Lower lobe of right lung (tissue), 2 donors: ENCODE measurements at regions not wholly inside any gene's neighbourhood (a gene's known extent, or its start where the extent isn't known, plus 50 kb on each side); places are given as distances from the start of the nearest gene placed in this dataset.

Source experiments
- ATAC-seq, 2 donors: fragments of 200-7000 bp; cut with Tn5 transposase; one replicate each; pipeline ENCODE4 v1.9.1; 2020 to 2022; ENCODE audit warnings: mild to moderate bottlenecking in 2 of 2, moderate library complexity in 2 of 2
- DNase-seq: peaks from one replicate; pipeline ENCODE4 v3.0.0-alpha.2; 2020
- H3K27ac ChIP-seq: fragments of 200-600 bp; one replicate; pipeline ENCODE4 v1.8.0; 2022
- H3K27me3 ChIP-seq: fragments of 200-600 bp; one replicate; pipeline ENCODE4 v1.8.0; 2022; ENCODE audit warnings: low read depth
- H3K36me3 ChIP-seq: fragments of 200-600 bp; one replicate; pipeline ENCODE4 v1.8.0; 2022; ENCODE audit warnings: mild to moderate bottlenecking
- H3K4me1 ChIP-seq: fragments of 200-600 bp; one replicate; pipeline ENCODE4 v1.8.0; 2022
- H3K4me3 ChIP-seq: fragments of 200-600 bp; one replicate; pipeline ENCODE4 v1.8.0; 2022; ENCODE audit warnings: mild to moderate bottlenecking
- H3K9me3 ChIP-seq: fragments of 200-600 bp; one replicate; pipeline ENCODE4 v1.8.0; 2022
- CTCF ChIP-seq: fragments of 200-600 bp; IDR thresholded peaks from one replicate; pipeline ENCODE4 v1.8.0; 2022; ENCODE audit warnings: antibody characterized with exemption, mild to moderate bottlenecking
- intact Hi-C: fragments of 100-400 bp; cut with DNase I; formaldehyde crosslinking; loops from one replicate; pipeline ENCODE4 v1.11.0; 2022
- donor health status: DM: no; HTN: yes; CAD: no; lungs with severe emphysema.

DNA sequence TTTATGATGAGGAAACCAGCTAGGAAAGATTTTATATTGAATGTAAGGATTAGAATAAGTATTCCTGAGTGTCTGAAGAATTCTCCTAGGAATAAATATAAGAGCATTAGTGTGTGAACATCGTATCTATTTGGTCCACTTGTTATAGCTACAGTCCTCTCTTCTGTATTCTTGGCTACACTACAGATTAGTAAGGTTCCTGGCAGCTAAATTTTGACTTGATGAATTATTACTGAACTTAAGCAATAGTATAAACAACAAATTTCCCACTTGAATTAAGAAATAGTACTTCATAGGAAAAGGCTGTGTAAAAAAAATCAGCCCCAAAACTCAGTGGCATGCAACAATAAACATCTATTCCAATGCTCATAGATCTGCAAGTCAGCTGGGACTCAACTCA lies 138.4 kb upstream of the G2E3 start:
- intact Hi-C loops: no loop called here
- H3K36me3 ChIP-seq: no peaks in the 10 kb centered on the region
- ATAC-seq (no peak), DNase-seq (no peak)
- no peak overlapping the region for H3K27ac ChIP-seq
- H3K4me1 ChIP-seq: no peaks in the 10 kb centered on the region
- no peaks in the 10 kb centered on the region for H3K27me3 ChIP-seq
- no peaks in the 10 kb centered on the region for H3K9me3 ChIP-seq
- H3K4me3 ChIP-seq: no peak overlapping the region
- TF ChIP-seq CTCF: no peak

DNA sequence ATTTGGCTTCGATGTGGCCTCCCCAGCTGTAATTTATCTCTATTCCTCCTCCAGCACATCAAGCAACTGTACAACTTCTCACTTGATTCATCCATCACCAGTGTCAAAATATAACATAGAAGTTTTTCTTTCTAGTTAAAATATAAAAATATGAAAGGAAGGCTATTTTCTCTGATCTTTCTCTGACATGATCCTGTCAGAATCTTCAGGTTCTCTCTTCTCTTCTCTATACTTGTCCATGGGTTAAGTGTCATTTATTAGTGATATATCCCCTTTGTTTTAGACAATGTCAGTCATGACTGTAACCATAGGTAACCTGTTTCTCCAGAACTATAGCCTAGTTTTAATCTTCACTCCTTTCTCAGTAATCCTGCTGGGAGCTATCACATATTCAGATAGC lies 132.5 kb upstream of the G2E3 start:
- no peak overlapping the region for H3K4me3 ChIP-seq
- ATAC-seq (no peak), DNase-seq (no peak)
- H3K27ac ChIP-seq: no peak overlapping the region
- TF ChIP-seq CTCF: no peak
- intact Hi-C loops: no loop called here
- no peaks in the 10 kb centered on the region for H3K4me1 ChIP-seq
- H3K27me3 ChIP-seq: no peaks in the 10 kb centered on the region
- no peaks in the 10 kb centered on the region for H3K36me3 ChIP-seq
- no peaks in the 10 kb centered on the region for H3K9me3 ChIP-seq

DNA sequence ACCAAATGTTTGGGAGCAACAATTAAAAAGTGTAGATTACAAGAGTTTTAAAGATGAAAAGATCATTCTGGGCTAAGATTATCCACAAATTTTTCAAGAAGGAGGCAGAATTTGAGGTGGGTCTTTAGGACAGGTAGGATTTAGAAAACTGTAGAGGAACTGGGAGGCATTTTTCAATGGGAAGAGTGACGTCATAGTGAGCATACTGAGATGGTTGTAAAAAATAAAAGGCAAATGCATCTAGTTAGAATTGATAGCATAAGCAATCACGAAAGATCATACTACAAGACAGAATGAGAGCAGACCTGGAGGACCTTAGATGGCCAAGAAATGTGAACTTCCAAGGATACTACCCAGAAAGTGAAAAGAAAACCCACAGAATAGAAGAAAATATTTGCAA lies 131.6 kb upstream of the G2E3 start:
- DNase-seq (no peak), ATAC-seq (no peak)
- TF ChIP-seq CTCF: no peak
- no peak overlapping the region for H3K4me3 ChIP-seq
- no peak overlapping the region for H3K27ac ChIP-seq
- no peaks in the 10 kb centered on the region for H3K36me3 ChIP-seq
- H3K9me3 ChIP-seq: no peaks in the 10 kb centered on the region
- H3K4me1 ChIP-seq: no peaks in the 10 kb centered on the region
- intact Hi-C loops: no loop called here
- no peaks in the 10 kb centered on the region for H3K27me3 ChIP-seq

GRCh38 chr14:30427846-30428245 lies 131.1 kb upstream of the G2E3 start:
- Histone ChIP-seq H3K9me3 (no peaks in the 10 kb centered on the region), H3K4me3 (no peak overlapping the region), H3K4me1 (no peaks in the 10 kb centered on the region), H3K27me3 (no peaks in the 10 kb centered on the region), H3K36me3 (no peaks in the 10 kb centered on the region), H3K27ac (no peak overlapping the region)
- intact Hi-C loops: no loop called here
- no peak for TF ChIP-seq CTCF
- ATAC-seq (no peak), DNase-seq (no peak)

DNA sequence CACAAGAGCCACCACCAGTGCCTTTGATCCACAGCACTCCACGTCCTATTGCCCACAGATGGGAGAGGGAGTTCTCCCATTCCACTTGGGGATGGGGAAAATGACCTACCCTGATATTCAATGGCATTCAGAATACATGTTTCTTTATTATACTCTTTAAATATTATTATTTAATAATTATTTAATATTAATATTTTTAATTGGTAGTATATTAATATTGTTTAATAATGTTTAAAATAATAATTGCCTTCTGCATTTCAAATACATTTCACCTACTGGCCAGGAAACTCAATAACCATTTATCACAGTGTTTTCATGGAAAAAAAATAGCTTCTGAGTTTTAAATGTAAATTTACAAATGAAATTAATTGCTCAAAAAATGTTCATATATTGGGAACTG lies 127.4 kb upstream of the G2E3 start:
- Histone ChIP-seq H3K27me3 (no peaks in the 10 kb centered on the region), H3K9me3 (no peaks in the 10 kb centered on the region), H3K4me3 (no peak overlapping the region), H3K36me3 (no peaks in the 10 kb centered on the region), H3K27ac (no peak overlapping the region), H3K4me1 (no peaks in the 10 kb centered on the region)
- ATAC-seq (no peak), DNase-seq (no peak)
- no peak for TF ChIP-seq CTCF
- intact Hi-C loops: no loop called here

DNA sequence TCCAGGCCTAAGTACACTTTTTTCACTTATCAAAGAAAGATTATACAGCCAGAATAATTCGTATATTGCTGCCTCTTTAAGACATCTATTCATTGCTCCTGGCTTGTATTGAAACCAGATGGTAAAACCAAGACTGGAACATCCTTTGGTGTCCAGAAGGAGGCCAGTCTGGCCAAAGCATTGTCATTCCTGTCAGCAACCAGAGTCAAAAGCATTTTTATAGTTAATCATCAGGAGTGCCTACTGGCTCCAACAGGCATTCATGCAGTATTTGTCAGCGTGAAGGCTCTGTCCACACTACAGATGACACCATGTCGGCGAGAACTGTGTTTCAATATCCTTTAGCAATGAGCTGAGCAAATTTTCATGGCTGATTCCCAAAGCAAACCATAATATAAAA lies 118.0 kb upstream of the G2E3 start:
- H3K4me1 ChIP-seq: no peaks in the 10 kb centered on the region
- no peak for DNase-seq
- H3K36me3 ChIP-seq: no peaks in the 10 kb centered on the region
- intact Hi-C loops: no loop called here
- TF ChIP-seq CTCF: no peak
- no peaks in the 10 kb centered on the region for H3K27me3 ChIP-seq
- no peak for ATAC-seq
- no peaks in the 10 kb centered on the region for H3K9me3 ChIP-seq
- no peak overlapping the region for H3K27ac ChIP-seq
- H3K4me3 ChIP-seq: no peak overlapping the region
